Stimulated activated memory B cell treated with anti-CD40 and anti-IgM and Interleukin-4, amounts not matched to agents 10 μg/mL and 1 μg/mL and 100 μg/mL, for 72 hours (primary cell): ENCODE measurements at regions not wholly inside any gene's neighbourhood (a gene's known extent, or its start where the extent isn't known, plus 50 kb on each side); places are given as distances from the start of the nearest gene placed in this dataset.
"Not testable (repeated sequence)": the region's sequence is repeated elsewhere in the genome, so short reads cannot be mapped to it uniquely, and the experiment has no call there.

Source experiments
- ATAC-seq: fragments of 150-1000 bp; cut with Tn5 transposase; 2 replicates; pipeline ENCODE4 v1.10.0; 2021
- H3K27ac Mint-ChIP-seq: one replicate; pipeline ENCODE4 v1.8.0; 2022; ENCODE audit warnings: mild to moderate bottlenecking, mixed read lengths
- H3K27me3 Mint-ChIP-seq: one replicate; pipeline ENCODE4 v1.8.0; 2022; ENCODE audit warnings: mixed read lengths
- H3K36me3 Mint-ChIP-seq: one replicate; pipeline ENCODE4 v1.8.0; 2022; ENCODE audit warnings: mixed read lengths
- H3K4me1 Mint-ChIP-seq: one replicate; pipeline ENCODE4 v1.8.0; 2022; ENCODE audit warnings: mixed read lengths
- H3K4me3 Mint-ChIP-seq: one replicate; pipeline ENCODE4 v1.8.0; 2022; ENCODE audit warnings: mild to moderate bottlenecking, moderate library complexity, mixed read lengths
- H3K9me3 Mint-ChIP-seq: one replicate; pipeline ENCODE4 v1.8.0; 2022; ENCODE audit warnings: mixed read lengths

DNA sequence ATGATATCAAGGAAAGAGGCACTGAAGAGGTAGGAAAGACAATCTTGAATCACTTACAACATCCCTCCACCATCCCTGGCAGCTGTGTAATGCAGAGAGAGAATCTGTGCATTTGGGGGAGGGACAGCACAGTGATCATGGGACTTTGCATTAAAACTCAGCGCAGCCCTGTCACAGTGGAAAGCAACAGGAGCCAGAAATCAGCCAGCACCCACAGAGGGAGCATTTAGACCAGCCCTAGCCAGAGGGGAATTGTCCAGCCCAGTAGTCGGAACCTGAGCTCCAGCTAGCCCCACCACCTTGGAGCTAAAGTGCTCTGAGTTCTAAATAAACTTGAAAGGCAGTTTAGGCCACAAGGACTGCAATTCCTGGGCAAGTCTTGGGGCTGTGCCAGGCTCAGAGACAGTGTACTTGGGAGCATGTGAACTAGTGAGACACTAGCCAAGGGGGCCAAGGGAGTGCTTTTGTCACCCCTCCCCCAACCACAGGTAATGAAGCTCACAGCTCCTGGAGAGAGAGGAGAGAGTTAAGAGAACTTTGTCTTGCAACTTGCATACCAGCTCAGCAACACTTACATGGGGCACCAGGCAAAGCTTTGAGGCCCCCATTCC lies 83.9 kb upstream of the FAM241A start:
- H3K36me3 Mint-ChIP-seq: peaks cover 6% of the 10 kb centered on the region
- no peaks in the 10 kb centered on the region for H3K4me1 Mint-ChIP-seq
- peaks cover 32% of the 10 kb centered on the region for H3K27me3 Mint-ChIP-seq
- no peak overlapping the region for H3K4me3 Mint-ChIP-seq
- H3K9me3 Mint-ChIP-seq: no peaks in the 10 kb centered on the region
- no peak for ATAC-seq
- H3K27ac Mint-ChIP-seq: no peak overlapping the region

GRCh38 chr4:112063260-112063659 lies 82.0 kb upstream of the FAM241A start:
- Mint-ChIP-seq H3K27me3 (peaks cover 48% of the 10 kb centered on the region), H3K27ac (no peak overlapping the region), H3K4me1 (no peaks in the 10 kb centered on the region), H3K4me3 (no peak overlapping the region), H3K9me3 (no peaks in the 10 kb centered on the region), H3K36me3 (peaks cover 6% of the 10 kb centered on the region)
- no peak for ATAC-seq

DNA sequence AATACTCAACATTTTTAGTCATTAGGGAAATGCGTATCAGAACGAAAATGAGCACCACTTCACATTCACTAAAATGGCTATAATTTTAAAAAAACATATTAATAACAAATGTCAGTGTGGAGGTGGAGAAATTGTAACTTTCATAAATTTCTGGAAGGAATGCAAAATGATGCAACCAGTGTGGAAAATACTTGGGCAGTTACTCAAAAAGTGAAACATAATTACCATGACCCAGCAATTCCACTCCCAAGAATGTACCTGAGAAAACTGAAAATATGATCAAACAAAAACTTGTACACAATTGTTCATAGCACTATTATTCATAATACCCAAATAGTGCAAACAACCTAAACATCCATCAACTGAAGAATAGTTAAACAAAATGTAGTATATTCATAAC lies 76.1 kb upstream of the FAM241A start:
- peaks cover 40% of the 10 kb centered on the region for H3K27me3 Mint-ChIP-seq
- no peak overlapping the region for H3K27ac Mint-ChIP-seq
- no peak overlapping the region for H3K4me3 Mint-ChIP-seq
- no peaks in the 10 kb centered on the region for H3K36me3 Mint-ChIP-seq
- H3K9me3 Mint-ChIP-seq: no peaks in the 10 kb centered on the region
- no peaks in the 10 kb centered on the region for H3K4me1 Mint-ChIP-seq
- no peak for ATAC-seq

- no peaks in the 10 kb centered on the region for H3K36me3 Mint-ChIP-seq
- H3K4me3 Mint-ChIP-seq: no peak overlapping the region
- no peaks in the 10 kb centered on the region for H3K4me1 Mint-ChIP-seq
- H3K27me3 Mint-ChIP-seq: peaks cover 7% of the 10 kb centered on the region
- H3K27ac Mint-ChIP-seq: no peak overlapping the region
- no peak for ATAC-seq
- no peaks in the 10 kb centered on the region for H3K9me3 Mint-ChIP-seq
Observed at GRCh38 chr4:112073181-112073580, 72.1 kb upstream of the FAM241A start.

DNA sequence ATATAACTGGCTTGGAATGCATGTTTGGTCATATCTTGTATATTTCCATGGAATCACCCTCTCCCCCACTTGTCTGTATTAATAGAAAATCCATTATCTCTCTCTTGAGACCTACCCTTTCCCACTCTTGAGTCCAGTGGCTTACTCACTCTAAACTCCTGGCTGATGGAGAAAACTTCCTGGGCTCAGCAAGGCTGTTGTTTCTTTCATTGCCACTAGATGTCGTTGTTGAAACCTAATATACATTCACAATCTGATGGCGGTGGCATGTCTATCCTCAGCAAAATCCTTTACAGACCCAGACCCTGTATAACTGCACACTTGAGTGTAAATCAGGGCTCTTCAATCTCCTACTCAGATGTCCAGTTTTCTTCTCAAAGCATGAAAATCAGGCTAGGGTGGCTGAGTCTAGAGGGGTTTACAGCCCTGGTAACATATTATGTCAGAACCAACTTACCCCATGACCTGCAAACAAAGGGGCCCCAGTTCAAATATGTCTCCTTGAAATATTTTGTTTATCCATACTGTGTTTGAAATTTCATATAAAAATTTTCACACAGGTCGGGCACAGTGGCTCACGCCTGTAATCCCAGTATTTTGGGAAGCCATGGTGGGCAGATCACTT lies 70.0 kb upstream of the FAM241A start:
- no peaks in the 10 kb centered on the region for H3K9me3 Mint-ChIP-seq
- no peaks in the 10 kb centered on the region for H3K36me3 Mint-ChIP-seq
- no peaks in the 10 kb centered on the region for H3K4me1 Mint-ChIP-seq
- no peak overlapping the region for H3K27ac Mint-ChIP-seq
- H3K27me3 Mint-ChIP-seq: peaks cover 7% of the 10 kb centered on the region
- no peak for ATAC-seq
- no peak overlapping the region for H3K4me3 Mint-ChIP-seq

DNA sequence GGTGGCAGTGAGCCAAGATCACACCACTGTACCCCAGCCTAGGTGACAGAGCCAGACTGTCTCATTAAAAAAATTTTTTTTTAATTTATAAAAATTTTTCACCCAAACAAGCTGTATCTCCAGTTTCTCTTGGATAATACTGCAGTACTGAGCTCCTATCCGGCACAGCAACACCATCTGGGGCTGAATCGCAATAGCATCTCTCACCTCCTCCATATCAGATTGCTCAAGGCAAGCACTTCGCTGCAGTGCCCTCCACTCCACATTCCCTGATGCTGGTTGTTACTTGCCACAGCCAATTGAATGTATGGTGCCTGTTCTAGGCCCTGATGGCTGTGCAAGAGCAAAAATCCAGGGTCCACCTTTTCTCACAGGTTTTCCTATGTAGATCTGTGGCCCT lies 69.3 kb upstream of the FAM241A start:
- H3K36me3 Mint-ChIP-seq: no peaks in the 10 kb centered on the region
- peaks cover 11% of the 10 kb centered on the region for H3K27me3 Mint-ChIP-seq

GRCh38 chr4:112076919-112077608 lies 68.2 kb upstream of the FAM241A start:
- no peaks in the 10 kb centered on the region for H3K4me1 Mint-ChIP-seq
- peaks cover 11% of the 10 kb centered on the region for H3K27me3 Mint-ChIP-seq
- H3K4me3 Mint-ChIP-seq: no peak overlapping the region
- H3K36me3 Mint-ChIP-seq: no peaks in the 10 kb centered on the region
- no peaks in the 10 kb centered on the region for H3K9me3 Mint-ChIP-seq
- H3K27ac Mint-ChIP-seq: no peak overlapping the region
- no peak for ATAC-seq

More for the DNA sequence above, 69.3 kb upstream of the FAM241A start:
- Mint-ChIP-seq H3K27ac (no peak overlapping the region), H3K4me3 (no peak overlapping the region), H3K4me1 (no peaks in the 10 kb centered on the region), H3K9me3 (no peaks in the 10 kb centered on the region)
- no peak for ATAC-seq

- ATAC-seq: no peak
Observed at GRCh38 chr4:112077743-112078142, 67.5 kb upstream of the FAM241A start.

DNA sequence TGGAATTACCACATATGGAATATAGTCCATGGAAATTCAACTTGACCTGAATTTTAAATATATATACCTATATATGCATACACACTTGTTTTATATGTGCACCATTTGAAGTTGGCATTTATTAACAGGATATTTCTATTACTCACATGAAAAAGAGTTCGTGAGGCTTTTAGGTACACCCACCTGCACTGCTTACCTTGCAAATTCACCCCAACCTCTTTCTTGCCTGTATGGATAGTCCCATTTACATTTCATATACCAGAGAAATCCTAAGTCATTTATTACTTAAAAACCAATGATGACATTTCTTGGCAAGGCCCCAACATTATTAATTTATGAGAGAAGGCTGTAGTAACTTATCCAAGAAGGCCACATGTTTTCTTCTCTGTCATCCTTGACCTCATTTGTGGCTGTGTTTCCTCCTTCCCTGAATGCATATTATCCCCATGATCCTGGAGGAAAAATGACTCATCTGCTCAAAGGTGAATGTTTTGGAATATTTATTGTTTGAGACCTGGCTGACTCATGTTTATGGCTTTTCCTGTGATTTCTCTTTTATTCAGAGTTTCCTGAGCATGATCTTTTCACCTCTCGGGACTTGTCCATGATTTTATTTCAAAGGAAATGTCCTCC lies 62.2 kb upstream of the FAM241A start:
- no peak overlapping the region for H3K4me3 Mint-ChIP-seq
- H3K27me3 Mint-ChIP-seq: peaks cover 11% of the 10 kb centered on the region
- H3K4me1 Mint-ChIP-seq: no peaks in the 10 kb centered on the region
- no peak for ATAC-seq
- no peaks in the 10 kb centered on the region for H3K36me3 Mint-ChIP-seq
- no peaks in the 10 kb centered on the region for H3K9me3 Mint-ChIP-seq
- no peak overlapping the region for H3K27ac Mint-ChIP-seq

More at GRCh38 chr4:112077743-112078142, 67.5 kb upstream of the FAM241A start:
- H3K36me3 Mint-ChIP-seq: no peaks in the 10 kb centered on the region
- H3K9me3 Mint-ChIP-seq: no peaks in the 10 kb centered on the region
- peaks cover 11% of the 10 kb centered on the region for H3K27me3 Mint-ChIP-seq
- no peak overlapping the region for H3K4me3 Mint-ChIP-seq
- H3K4me1 Mint-ChIP-seq: no peaks in the 10 kb centered on the region
- H3K27ac Mint-ChIP-seq: no peak overlapping the region

GRCh38 chr4:112083587-112084347 lies 61.5 kb upstream of the FAM241A start:
- H3K4me1 Mint-ChIP-seq: no peaks in the 10 kb centered on the region
- H3K9me3 Mint-ChIP-seq: no peaks in the 10 kb centered on the region
- H3K27ac Mint-ChIP-seq: no peak overlapping the region
- no peak overlapping the region for H3K4me3 Mint-ChIP-seq
- no peaks in the 10 kb centered on the region for H3K36me3 Mint-ChIP-seq
- peaks cover 11% of the 10 kb centered on the region for H3K27me3 Mint-ChIP-seq
- ATAC-seq: no peak

DNA sequence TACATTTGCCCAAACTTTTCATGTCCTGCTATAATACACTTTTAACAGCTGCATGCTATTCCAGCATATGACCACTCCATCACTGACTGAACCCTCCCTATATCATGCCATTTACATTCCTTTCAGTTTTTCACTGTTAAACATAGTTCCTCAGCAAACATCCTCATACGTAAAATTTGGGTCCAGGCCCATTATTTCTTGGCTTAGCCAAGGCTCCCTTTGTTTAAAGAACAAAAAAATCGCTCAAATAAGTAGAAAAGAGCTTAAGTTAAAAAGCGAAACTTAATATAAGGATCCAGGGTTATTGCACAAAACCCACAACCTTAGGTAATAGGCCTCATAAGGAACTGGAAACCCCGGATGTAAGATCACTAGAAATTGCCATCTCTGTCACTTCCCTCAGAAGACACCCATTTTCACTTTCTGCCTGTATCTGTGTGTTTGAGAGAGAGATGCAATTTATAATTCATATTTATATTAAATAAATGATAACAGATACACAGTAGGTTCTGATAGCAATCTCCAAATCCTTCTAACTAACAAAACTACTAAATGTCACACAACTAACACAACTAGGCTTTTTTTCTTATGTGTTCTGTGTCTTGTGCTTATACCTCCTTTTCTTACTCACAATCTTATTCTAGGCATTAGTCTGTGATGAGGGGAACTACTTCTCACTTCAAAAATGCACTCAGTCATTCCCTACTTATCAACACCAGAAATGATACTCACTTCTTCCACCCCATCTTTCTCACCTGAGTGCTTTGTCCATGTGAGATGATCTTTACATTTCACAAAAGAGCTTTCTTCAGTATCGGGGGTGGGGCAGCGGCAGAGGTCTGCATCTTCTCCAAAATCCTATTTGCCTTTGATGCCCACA lies 59.9 kb upstream of the FAM241A start:
- no peaks in the 10 kb centered on the region for H3K9me3 Mint-ChIP-seq
- peaks cover 2% of the 10 kb centered on the region for H3K27me3 Mint-ChIP-seq
- no peaks in the 10 kb centered on the region for H3K4me1 Mint-ChIP-seq
- H3K36me3 Mint-ChIP-seq: no peaks in the 10 kb centered on the region
- no peak overlapping the region for H3K27ac Mint-ChIP-seq
- no peak for ATAC-seq
- H3K4me3 Mint-ChIP-seq: no peak overlapping the region

DNA sequence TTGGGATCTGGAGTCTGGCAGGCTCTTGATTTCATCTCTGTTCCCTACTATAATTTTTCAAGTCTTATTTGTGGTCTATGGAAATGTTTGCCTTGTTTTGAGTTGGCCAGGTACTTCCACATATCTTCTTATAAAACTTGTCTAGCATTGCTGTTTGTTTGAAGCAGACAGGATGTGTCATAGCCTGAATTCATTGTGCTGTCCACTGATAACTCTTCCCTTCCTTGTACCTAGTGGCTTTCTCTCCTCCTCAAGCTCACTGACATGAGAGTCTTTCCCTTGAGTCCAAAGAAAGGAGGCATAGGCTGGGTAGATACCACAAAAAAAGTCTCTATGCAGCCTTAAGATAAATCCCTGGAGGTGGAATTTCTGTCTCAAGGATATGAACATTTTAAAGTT lies 59.2 kb upstream of the FAM241A start:
- no peaks in the 10 kb centered on the region for H3K4me1 Mint-ChIP-seq
- no peak for ATAC-seq
- H3K36me3 Mint-ChIP-seq: no peaks in the 10 kb centered on the region
- no peak overlapping the region for H3K4me3 Mint-ChIP-seq
- H3K27me3 Mint-ChIP-seq: no peaks in the 10 kb centered on the region
- H3K9me3 Mint-ChIP-seq: no peaks in the 10 kb centered on the region
- no peak overlapping the region for H3K27ac Mint-ChIP-seq

GRCh38 chr4:112086661-112087060 lies 58.6 kb upstream of the FAM241A start:
- not testable (repeated sequence) for ATAC-seq, H3K4me1 Mint-ChIP-seq, H3K4me3 Mint-ChIP-seq, H3K27ac Mint-ChIP-seq, H3K27me3 Mint-ChIP-seq, H3K9me3 Mint-ChIP-seq, H3K36me3 Mint-ChIP-seq

DNA sequence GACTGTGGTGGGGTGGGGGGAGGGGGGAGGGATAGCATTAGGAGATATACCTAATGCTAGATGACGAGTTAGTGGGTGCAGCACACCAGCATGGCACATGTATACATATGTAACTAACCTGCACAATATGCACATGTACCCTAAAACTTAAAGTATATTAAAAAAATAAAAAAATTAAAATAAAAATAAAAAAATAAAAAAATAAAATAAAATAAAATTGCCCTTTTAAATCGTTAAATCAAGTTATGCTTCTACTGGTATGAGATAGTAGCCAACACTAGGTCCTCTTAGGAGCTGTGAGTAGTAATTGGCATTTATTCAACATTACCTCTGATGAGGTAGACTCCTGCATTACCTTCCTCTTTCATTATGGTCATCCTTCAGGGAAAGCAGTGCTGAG lies 52.9 kb upstream of the FAM241A start:
- not testable (repeated sequence) for H3K27me3 Mint-ChIP-seq, ATAC-seq, H3K4me3 Mint-ChIP-seq, H3K9me3 Mint-ChIP-seq, H3K36me3 Mint-ChIP-seq, H3K27ac Mint-ChIP-seq, H3K4me1 Mint-ChIP-seq
